SW480 (cell line): ENCODE measurements at regions not wholly inside any gene's neighbourhood (a gene's known extent, or its start where the extent isn't known, plus 50 kb on each side); places are given as distances from the start of the nearest gene placed in this dataset.
A peak's percentile ranks its signal among the peaks of the same experiment; 100 is the strongest.
"Not testable (repeated sequence)": the region's sequence is repeated elsewhere in the genome, so short reads cannot be mapped to it uniquely, and the experiment has no call there.

Source experiments
- DNase-seq: peaks from one replicate; pipeline ENCODE4 v3.0.0-alpha.2; 2016; ENCODE audit warnings: low spot score

GRCh38 chr4:26047795-26048194, 133.8 kb downstream of the SMIM20 start:
- no peak for DNase-seq

- no peak for DNase-seq
Observed at GRCh38 chr4:26048378-26048882, 134.4 kb downstream of the SMIM20 start.

- DNase-seq, result no peak
Observed at GRCh38 chr4:26048950-26049349, 134.9 kb downstream of the SMIM20 start.

GRCh38 chr4:26049447-26049846, 135.4 kb downstream of the SMIM20 start:
- no peak for DNase-seq

GRCh38 chr4:26050212-26050643, 136.2 kb downstream of the SMIM20 start:
- DNase-seq, result no peak

GRCh38 chr4:26050671-26051070, 136.7 kb downstream of the SMIM20 start:
- DNase-seq, result no peak

- no peak for DNase-seq
Observed at GRCh38 chr4:26051240-26051639, 137.2 kb downstream of the SMIM20 start.

GRCh38 chr4:26052663-26053541, 138.9 kb downstream of the SMIM20 start:
- no peak for DNase-seq

GRCh38 chr4:26053761-26054160, 139.7 kb downstream of the SMIM20 start:
- DNase-seq, result no peak

- DNase-seq, result peak; percentile 8
Observed at GRCh38 chr4:26055855-26056254, 141.8 kb downstream of the SMIM20 start.

- no peak for DNase-seq
Observed at GRCh38 chr4:26056406-26056805, 142.4 kb downstream of the SMIM20 start.

GRCh38 chr4:26057839-26058238, 143.8 kb downstream of the SMIM20 start:
- not testable (repeated sequence) for DNase-seq

GRCh38 chr4:26058537-26058936, 144.5 kb downstream of the SMIM20 start:
- DNase-seq, result no peak

GRCh38 chr4:26059391-26060154, 145.6 kb downstream of the SMIM20 start:
- no peak for DNase-seq

- no peak for DNase-seq
Observed at GRCh38 chr4:26060286-26060685, 146.3 kb downstream of the SMIM20 start.

GRCh38 chr4:26061248-26061986, 147.4 kb downstream of the SMIM20 start:
- peak; percentile 33 for DNase-seq

GRCh38 chr4:26062215-26062614, 148.2 kb downstream of the SMIM20 start:
- DNase-seq, result no peak

GRCh38 chr4:26064009-26064408, 150.0 kb downstream of the SMIM20 start:
- DNase-seq, result not testable (repeated sequence)

- no peak for DNase-seq
Observed at GRCh38 chr4:26065833-26066232, 151.8 kb downstream of the SMIM20 start.

GRCh38 chr4:26067035-26067434, 153.0 kb downstream of the SMIM20 start:
- DNase-seq, result no peak

- DNase-seq, result peak; percentile 36
Observed at GRCh38 chr4:26069218-26069617, 155.2 kb downstream of the SMIM20 start.

- no peak for DNase-seq
Observed at GRCh38 chr4:26071688-26072087, 157.7 kb downstream of the SMIM20 start.
